AG10803 (cell line): ENCODE measurements at regions not wholly inside any gene's neighbourhood (a gene's known extent, or its start where the extent isn't known, plus 50 kb on each side); places are given as distances from the start of the nearest gene placed in this dataset.

Source experiments
- DNase-seq: peaks from one replicate; pipeline ENCODE4 v3.0.0; 2010; ENCODE audit warnings: low read depth
- H3K4me3 ChIP-seq: 2 replicates; pipeline ENCODE4 v1.5.1; 2011; ENCODE audit warnings: mild to moderate bottlenecking, low read length, control low read depth
- CTCF ChIP-seq: conservative IDR thresholded peaks from 2 replicates; pipeline ENCODE4 v1.5.1; 2011; ENCODE audit warnings: mild to moderate bottlenecking, low read length, control low read depth, inconsistent platforms

- TF ChIP-seq CTCF = no peak
- DNase-seq = no peak
- no peak overlapping the region for H3K4me3 ChIP-seq
Measured at GRCh38 chr6:134603561-134603960, 285.6 kb upstream of the SGK1 start.

- TF ChIP-seq CTCF = no peak
- H3K4me3 ChIP-seq = no peak overlapping the region
- DNase-seq = no peak
Measured at GRCh38 chr6:134602123-134602522, 284.2 kb upstream of the SGK1 start.

GRCh38 chr6:134600671-134601070 lies 282.8 kb upstream of the SGK1 start:
- no peak for DNase-seq
- no peak for TF ChIP-seq CTCF
- H3K4me3 ChIP-seq = no peak overlapping the region

GRCh38 chr6:134599079-134599478 lies 281.2 kb upstream of the SGK1 start:
- TF ChIP-seq CTCF = no peak
- H3K4me3 ChIP-seq = no peak overlapping the region
- no peak for DNase-seq

GRCh38 chr6:134596191-134596590 lies 278.3 kb upstream of the SGK1 start:
- no peak for TF ChIP-seq CTCF
- no peak overlapping the region for H3K4me3 ChIP-seq
- no peak for DNase-seq

GRCh38 chr6:134594881-134595280 lies 277.0 kb upstream of the SGK1 start:
- DNase-seq = no peak
- TF ChIP-seq CTCF = no peak

GRCh38 chr6:134593887-134594286 lies 276.0 kb upstream of the SGK1 start:
- no peak for DNase-seq
- H3K4me3 ChIP-seq = no peak overlapping the region
- no peak for TF ChIP-seq CTCF

More at GRCh38 chr6:134594881-134595280, 277.0 kb upstream of the SGK1 start:
- H3K4me3 ChIP-seq = no peak overlapping the region
